SK-N-SH (cell line): ENCODE measurements at regions not wholly inside any gene's neighbourhood (a gene's known extent, or its start where the extent isn't known, plus 50 kb on each side); places are given as distances from the start of the nearest gene placed in this dataset.
"Not testable (repeated sequence)": the region's sequence is repeated elsewhere in the genome, so short reads cannot be mapped to it uniquely, and the experiment has no call there.

ENCODE experiments used
- CTCF ChIA-PET: fragments of 300-600, 350-600 bp; formaldehyde crosslinking; extraction: SDS; loops from one replicate; lab custom pipeline; 2021; lab: Yijun Ruan, JAX
- POLR2A ChIA-PET: fragments of 350-600 bp; sonication (Branson Sonifier 250); formaldehyde crosslinking; extraction: SDS; loops from one replicate; lab custom pipeline; 2020; ENCODE audit warnings: antibody characterized with exemption, inconsistent platforms; lab: Yijun Ruan, JAX
- DNase-seq: peaks from one replicate; pipeline ENCODE4 v3.0.0; 2012
- H2AFZ ChIP-seq: fragments of 200-600 bp; sonication (generic); 2 replicates; pipeline ENCODE4 v1.8.1; 2016; ENCODE audit warnings: antibody characterized with exemption, mild to moderate bottlenecking, low read depth
- H3F3A ChIP-seq: fragments of 200-600 bp; sonication (generic); replicated peaks from 2 replicates; pipeline ENCODE3; 2016; ENCODE audit warnings: antibody characterized with exemption, mild to moderate bottlenecking; ENCODE audit not compliant: insufficient read depth
- H3K27ac ChIP-seq, 2 experiments: fragments of 200-500 bp in 1 of 2; fragments of 200-600 bp in 1 of 2; sonication (Bioruptor generic) in 1 of 2; sonication (generic), shearing (Covaris generic) in 1 of 2; 2 replicates each; pipeline versions ENCODE4 v1.5.1 to v1.6.1; 2014 to 2016; ENCODE audit warnings: low read depth in 2 of 2, inconsistent platforms in 1 of 2, low read length in 1 of 2, mild to moderate bottlenecking in 1 of 2, mixed read lengths in 1 of 2
- H3K27me3 ChIP-seq: fragments of 200-600 bp; sonication (generic), shearing (Covaris generic); 2 replicates; pipeline ENCODE4 v1.6.1; 2016; ENCODE audit warnings: mixed run types; ENCODE audit not compliant: insufficient read depth
- H3K36me3 ChIP-seq, 2 experiments: fragments of 200-500 bp in 1 of 2; fragments of 200-600 bp in 1 of 2; sonication (Bioruptor generic) in 1 of 2; sonication (generic) in 1 of 2; replicated peaks in 1 of 2; 2 replicates each; pipeline versions ENCODE3 to v1.5.1; 2014 to 2016; ENCODE audit warnings: low read length in 1 of 2, mild to moderate bottlenecking in 1 of 2; ENCODE audit not compliant: insufficient read depth in 2 of 2, control insufficient read depth in 1 of 2
- H3K4me1 ChIP-seq, 2 experiments: fragments of 200-500 bp in 1 of 2; fragments of 200-600 bp in 1 of 2; sonication (Bioruptor generic) in 1 of 2; sonication (generic), shearing (Covaris generic) in 1 of 2; 2 replicates each; pipeline versions ENCODE4 v1.5.1 to v1.6.1; 2014 to 2016; ENCODE audit warnings: low read depth in 1 of 2, low read length in 1 of 2, mixed run types in 1 of 2; ENCODE audit not compliant: insufficient read depth in 2 of 2, control insufficient read depth in 1 of 2
- H3K4me2 ChIP-seq: fragments of 200-600 bp; sonication (generic), shearing (Covaris generic); 2 replicates; pipeline ENCODE4 v1.6.1; 2017; ENCODE audit warnings: mixed run types
- H3K4me3 ChIP-seq, 2 experiments: fragments of 200-500 bp in 1 of 2; fragments of 200-600 bp in 1 of 2; sonication (Bioruptor generic) in 1 of 2; sonication (generic), shearing (Covaris generic) in 1 of 2; 2 replicates each; pipeline versions ENCODE4 v1.5.1 to v1.8.1; 2014 to 2016; ENCODE audit warnings: low read depth in 2 of 2, inconsistent platforms in 1 of 2, low read length in 1 of 2, mild to moderate bottlenecking in 1 of 2, mixed read lengths in 1 of 2, moderate library complexity in 1 of 2
- H3K79me2 ChIP-seq: fragments of 200-600 bp; sonication (generic); 2 replicates; pipeline ENCODE4 v1.8.1; 2017; ENCODE audit warnings: mild to moderate bottlenecking; ENCODE audit not compliant: insufficient read depth
- H3K9ac ChIP-seq: fragments of 200-600 bp; sonication (generic); 2 replicates; pipeline ENCODE4 v1.6.1; 2017; ENCODE audit warnings: mixed run types
- H3K9me2 ChIP-seq: fragments of 200-600 bp; sonication (generic); 2 replicates; pipeline ENCODE4 v1.6.1; 2017; ENCODE audit warnings: mixed run types
- H3K9me3 ChIP-seq: fragments of 200-600 bp; sonication (generic); 2 replicates; pipeline ENCODE4 v1.6.1; 2017; ENCODE audit warnings: mixed run types, mild to moderate bottlenecking, moderate library complexity
- H4K20me1 ChIP-seq: fragments of 200-600 bp; sonication (generic); 2 replicates; pipeline ENCODE4 v1.6.1; 2017; ENCODE audit warnings: mild to moderate bottlenecking, mixed run types; ENCODE audit not compliant: insufficient read depth
- WGBS: methylation state at CpG from one replicate; pipeline ENCODE4 v1.1.6; 2017; ENCODE audit warnings: low lambda C conversion rate; 5-methylcytosine and 5-hydroxymethylcytosine counted together

- H2AFZ ChIP-seq, H3K36me3 ChIP-seq, H4K20me1 ChIP-seq, POLR2A ChIA-PET, H3K9me3 ChIP-seq, DNase-seq, CTCF ChIA-PET, H3K4me1 ChIP-seq, H3K27ac ChIP-seq, H3K4me2 ChIP-seq, H3K4me3 ChIP-seq, H3K9me2 ChIP-seq, H3K27me3 ChIP-seq, H3K9ac ChIP-seq, H3F3A ChIP-seq, H3K79me2 ChIP-seq: not testable (repeated sequence)
- WGBS, result no CpG with 5 or more reads among the region's 9 CpGs
These were observed 204.5 kb downstream of the CEP170 start for GRCh38 chr1:243050613-243051012.

- H3K4me2 ChIP-seq, CTCF ChIA-PET, H3K79me2 ChIP-seq, H3K36me3 ChIP-seq, H3K9ac ChIP-seq, H3F3A ChIP-seq, H3K9me2 ChIP-seq, H2AFZ ChIP-seq, H4K20me1 ChIP-seq, H3K9me3 ChIP-seq, H3K27me3 ChIP-seq, H3K4me1 ChIP-seq, H3K4me3 ChIP-seq, DNase-seq, POLR2A ChIA-PET, H3K27ac ChIP-seq: not testable (repeated sequence)
- 73% methylated on average over 7 of the region's 14 CpGs for WGBS
These were observed 205.4 kb downstream of the CEP170 start for GRCh38 chr1:243049716-243050115.

- CTCF ChIA-PET, H3K4me3 ChIP-seq, H3K4me2 ChIP-seq, H3K27me3 ChIP-seq, H3K9me3 ChIP-seq, H3F3A ChIP-seq, POLR2A ChIA-PET, H3K4me1 ChIP-seq, H3K9me2 ChIP-seq, H3K9ac ChIP-seq, H2AFZ ChIP-seq, H3K36me3 ChIP-seq, H3K79me2 ChIP-seq, H3K27ac ChIP-seq, H4K20me1 ChIP-seq, DNase-seq: not testable (repeated sequence)
- WGBS, result 30% methylated on average over 4 of the region's 4 CpGs
These were observed 233.7 kb downstream of the CEP170 start for GRCh38 chr1:243021365-243021764.

- H2AFZ ChIP-seq, H3F3A ChIP-seq, H4K20me1 ChIP-seq, H3K9me2 ChIP-seq, CTCF ChIA-PET, H3K27ac ChIP-seq, H3K36me3 ChIP-seq, H3K4me2 ChIP-seq, H3K9me3 ChIP-seq, H3K79me2 ChIP-seq, H3K4me3 ChIP-seq, H3K27me3 ChIP-seq, H3K4me1 ChIP-seq, DNase-seq, H3K9ac ChIP-seq, POLR2A ChIA-PET: not testable (repeated sequence)
- 6% methylated on average over 1 of the region's 1 CpG for WGBS
These were observed 235.9 kb downstream of the CEP170 start for GRCh38 chr1:243019030-243019635.
